GM12891 (cell line): ENCODE measurements at regions not wholly inside any gene's neighbourhood (a gene's known extent, or its start where the extent isn't known, plus 50 kb on each side); places are given as distances from the start of the nearest gene placed in this dataset.

Experiments used
- PAX5 ChIP-seq: IDR thresholded peaks from 2 replicates; pipeline ENCODE4 v1.6.1; 2011; ENCODE audit warnings: low read length, moderate library complexity, mild to moderate bottlenecking; ENCODE audit not compliant: insufficient read depth, severe bottlenecking
- POLR2A ChIP-seq: IDR thresholded peaks from 2 replicates; pipeline ENCODE4 v1.6.1; 2011; ENCODE audit warnings: low read depth, low read length, control low read depth
- POLR2AphosphoS5 ChIP-seq: IDR thresholded peaks from 2 replicates; pipeline ENCODE4 v1.6.1; 2011; ENCODE audit warnings: low read depth, low read length, control low read depth
- SPI1 ChIP-seq: IDR thresholded peaks from 2 replicates; pipeline ENCODE4 v1.6.1; 2011; ENCODE audit warnings: low read depth, low read length, control low read depth
- TAF1 ChIP-seq: IDR thresholded peaks from 2 replicates; pipeline ENCODE4 v1.6.1; 2011; ENCODE audit warnings: low read depth, low read length, control low read depth

DNA sequence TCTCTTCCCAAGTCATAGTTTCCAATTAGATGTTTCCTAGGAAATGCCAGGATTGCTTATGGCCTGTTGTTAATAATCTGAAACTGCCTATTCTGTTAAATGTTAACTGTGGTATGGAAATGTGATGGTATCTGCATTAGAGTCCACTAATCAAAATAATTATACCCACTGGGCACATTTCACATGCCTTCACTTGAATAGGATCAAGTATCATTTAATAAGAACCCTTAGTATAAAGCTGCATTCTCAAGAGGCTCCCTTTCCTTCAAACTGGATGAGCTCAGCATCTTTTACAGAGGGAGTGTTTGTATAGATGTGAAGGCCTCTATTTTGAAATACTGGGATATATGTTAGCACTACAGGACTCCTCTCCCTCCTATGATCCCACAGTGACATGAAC lies 477.2 kb upstream of the VRK2 start:
- TF ChIP-seq POLR2A (no peak), TAF1 (no peak), POLR2AphosphoS5 (no peak), SPI1 (no peak), PAX5 (no peak)
